Fibroblast of villous mesenchyme (primary cell): ENCODE measurements at regions not wholly inside any gene's neighbourhood (a gene's known extent, or its start where the extent isn't known, plus 50 kb on each side); places are given as distances from the start of the nearest gene placed in this dataset.

Source experiments
- DNase-seq: peaks from one replicate; pipeline ENCODE4 v3.0.0-alpha.2; 2010; ENCODE audit warnings: low read depth
- H3K4me3 ChIP-seq: 2 replicates; pipeline ENCODE4 v1.5.1; 2011; ENCODE audit warnings: low read depth, mild to moderate bottlenecking, low read length
- TF ChIP-seq, protein P1 (sequence below): IDR thresholded peaks from 2 replicates; pipeline ENCODE4 v1.5.1; 2012; ENCODE audit warnings: low read depth, mild to moderate bottlenecking, low read length; ENCODE audit not compliant: insufficient read depth

DNA sequence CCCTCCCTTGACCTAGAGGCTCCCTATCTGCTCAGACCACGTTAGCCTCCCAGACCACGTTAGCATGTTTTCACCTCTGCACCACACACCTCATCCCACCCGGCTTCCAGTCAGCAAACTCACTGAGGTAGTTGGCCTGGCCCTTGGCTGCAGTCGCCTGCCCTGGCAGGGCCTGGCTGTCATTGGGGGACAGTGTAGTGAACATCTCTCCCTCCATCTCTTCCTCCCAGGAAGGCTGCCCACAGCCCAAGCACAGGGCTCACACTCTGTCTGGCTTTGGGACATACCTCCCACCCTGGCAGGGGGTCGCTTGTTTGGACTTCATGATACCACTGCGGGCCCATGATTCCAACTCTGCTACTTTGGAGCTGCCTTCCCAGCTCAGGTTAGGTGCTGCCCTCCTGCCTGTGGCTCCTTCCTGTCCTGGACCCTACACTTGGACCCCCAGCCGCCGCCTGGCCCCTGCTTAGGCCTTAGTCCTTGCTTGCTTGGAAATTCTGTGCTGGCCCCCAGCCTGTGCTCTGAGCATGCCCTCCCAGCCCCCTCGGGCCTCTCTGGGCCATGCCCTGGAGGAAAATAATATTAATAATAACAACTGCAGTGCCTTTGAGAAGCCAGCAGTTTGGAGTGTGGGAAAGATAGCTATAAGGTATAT is 167.7 kb downstream of the COPRS start:
- no peak overlapping the region for H3K4me3 ChIP-seq
- DNase-seq, result no peak
- TF ChIP-seq, protein P1, sequence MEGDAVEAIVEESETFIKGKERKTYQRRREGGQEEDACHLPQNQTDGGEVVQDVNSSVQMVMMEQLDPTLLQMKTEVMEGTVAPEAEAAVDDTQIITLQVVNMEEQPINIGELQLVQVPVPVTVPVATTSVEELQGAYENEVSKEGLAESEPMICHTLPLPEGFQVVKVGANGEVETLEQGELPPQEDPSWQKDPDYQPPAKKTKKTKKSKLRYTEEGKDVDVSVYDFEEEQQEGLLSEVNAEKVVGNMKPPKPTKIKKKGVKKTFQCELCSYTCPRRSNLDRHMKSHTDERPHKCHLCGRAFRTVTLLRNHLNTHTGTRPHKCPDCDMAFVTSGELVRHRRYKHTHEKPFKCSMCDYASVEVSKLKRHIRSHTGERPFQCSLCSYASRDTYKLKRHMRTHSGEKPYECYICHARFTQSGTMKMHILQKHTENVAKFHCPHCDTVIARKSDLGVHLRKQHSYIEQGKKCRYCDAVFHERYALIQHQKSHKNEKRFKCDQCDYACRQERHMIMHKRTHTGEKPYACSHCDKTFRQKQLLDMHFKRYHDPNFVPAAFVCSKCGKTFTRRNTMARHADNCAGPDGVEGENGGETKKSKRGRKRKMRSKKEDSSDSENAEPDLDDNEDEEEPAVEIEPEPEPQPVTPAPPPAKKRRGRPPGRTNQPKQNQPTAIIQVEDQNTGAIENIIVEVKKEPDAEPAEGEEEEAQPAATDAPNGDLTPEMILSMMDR, result no peak

DNA sequence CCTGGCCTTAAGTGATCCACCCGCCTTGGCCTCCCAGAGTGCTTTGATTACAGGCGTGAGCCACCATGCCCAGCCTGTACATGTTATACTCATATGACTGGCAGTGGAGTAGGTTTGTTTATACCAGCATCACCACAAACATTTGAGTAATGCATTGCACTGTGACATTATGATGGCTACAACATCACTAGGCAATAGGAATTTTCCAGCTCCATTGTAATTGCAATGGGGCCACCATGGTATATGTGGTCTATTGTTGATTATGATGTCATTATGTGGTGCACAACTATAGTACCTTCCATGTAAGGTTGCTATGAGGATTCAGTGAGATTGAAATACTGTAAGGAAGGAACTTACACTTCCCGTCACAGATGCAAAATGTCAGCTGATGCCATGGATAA is 168.9 kb downstream of the COPRS start:
- H3K4me3 ChIP-seq, result no peak overlapping the region
- TF ChIP-seq, protein P1, result no peak
- peak; percentile 56 for DNase-seq

DNA sequence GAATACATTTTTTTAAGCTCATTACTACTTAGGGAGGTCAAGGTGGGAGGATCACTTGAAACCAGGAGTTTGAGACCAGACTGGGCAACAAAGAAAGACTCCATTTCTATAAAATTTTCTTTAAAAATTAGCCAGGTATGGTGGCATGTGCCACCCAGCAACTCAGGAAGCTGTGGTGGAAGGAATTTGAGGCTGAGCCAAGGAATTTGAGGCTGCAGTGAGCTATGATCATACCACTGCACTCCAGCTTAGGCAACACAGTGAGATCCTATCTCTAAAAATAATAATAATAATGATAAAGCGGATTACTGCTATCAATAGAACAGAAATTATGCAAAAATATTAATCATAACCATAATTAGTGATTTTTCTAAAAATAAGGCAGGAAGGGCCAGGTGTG is 170.3 kb downstream of the COPRS start:
- H3K4me3 ChIP-seq, result no peak overlapping the region
- TF ChIP-seq, protein P1, result no peak
- no peak for DNase-seq

DNA sequence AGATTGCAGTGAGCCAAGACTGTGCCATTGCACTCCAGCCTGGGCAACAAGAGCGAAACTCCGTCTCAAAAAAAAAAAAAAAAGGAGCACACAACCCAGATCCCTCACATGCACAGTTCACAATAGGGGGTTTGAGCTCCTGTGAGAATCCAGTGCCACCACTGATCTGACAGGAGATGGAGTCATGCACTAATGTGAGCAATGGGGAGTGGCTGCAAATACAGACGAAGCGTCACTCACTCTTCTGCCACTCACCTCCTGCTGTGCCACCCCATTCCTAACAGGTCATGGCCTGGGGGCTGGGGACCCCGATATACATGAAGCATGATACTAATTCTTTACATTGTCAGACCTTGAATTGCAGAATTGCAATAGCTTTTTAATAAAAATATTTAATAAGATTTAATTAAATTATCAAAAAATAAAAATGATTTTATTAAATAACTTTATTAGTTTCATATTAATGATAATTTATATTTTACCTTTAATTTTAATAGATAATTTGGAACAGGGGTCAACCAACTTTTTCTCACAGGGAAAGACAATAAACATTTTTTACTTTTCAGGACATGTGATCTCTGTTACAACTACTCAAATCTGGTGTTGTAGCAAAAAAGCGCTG is 171.4 kb downstream of the COPRS start:
- TF ChIP-seq, protein P1, result no peak
- DNase-seq, result no peak
- no peak overlapping the region for H3K4me3 ChIP-seq

DNA sequence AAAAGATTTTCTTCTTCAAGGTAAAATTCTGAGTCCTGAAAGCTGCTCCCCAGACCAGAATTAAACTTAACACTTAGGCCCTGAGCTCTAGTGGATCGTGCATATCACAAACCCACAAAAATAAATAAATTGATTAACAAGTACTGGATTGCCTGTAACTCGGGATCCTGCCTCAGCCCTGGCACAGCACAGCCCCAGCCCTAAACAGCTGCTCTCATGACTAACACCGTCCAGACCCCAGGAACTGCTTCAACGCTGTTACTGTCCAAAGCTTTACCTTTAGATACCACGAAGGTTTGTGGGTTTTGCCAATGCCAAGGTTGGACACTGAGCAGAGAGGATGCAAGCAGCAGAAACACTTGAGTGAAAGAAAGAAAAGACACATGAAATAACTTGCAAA is 172.5 kb downstream of the COPRS start:
- no peak for DNase-seq
- H3K4me3 ChIP-seq, result no peak overlapping the region
- TF ChIP-seq, protein P1, result no peak

DNA sequence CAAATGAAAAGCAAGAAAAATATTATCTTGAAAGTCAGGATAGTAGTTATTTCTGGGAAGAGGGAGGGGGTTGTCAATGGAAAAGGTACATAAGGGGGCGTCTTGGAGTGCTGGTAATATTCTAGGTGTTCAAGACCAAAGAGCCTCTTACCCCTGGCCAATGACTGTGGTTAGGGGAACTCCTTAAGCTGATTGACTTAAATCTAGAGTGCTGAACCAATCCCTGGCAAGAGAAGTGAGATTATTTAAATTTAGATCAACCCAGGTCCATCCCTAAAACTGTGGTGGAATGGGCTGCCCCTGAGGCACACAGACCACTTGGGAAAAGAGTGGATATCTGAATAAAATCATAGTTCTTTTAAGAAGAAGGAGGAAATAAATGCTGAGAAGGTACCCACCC is 174.1 kb downstream of the COPRS start:
- TF ChIP-seq, protein P1, result no peak
- DNase-seq, result no peak
- H3K4me3 ChIP-seq, result no peak overlapping the region
